HCT116 (cell line): ENCODE measurements at regions not wholly inside any gene's neighbourhood (a gene's known extent, or its start where the extent isn't known, plus 50 kb on each side); places are given as distances from the start of the nearest gene placed in this dataset.

Source experiments
- CTCF ChIP-seq, 3 experiments: fragments of 200-600 bp in 1 of 3; sonication (generic) in 1 of 3; IDR thresholded peaks in 2 of 3; conservative IDR thresholded peaks in 1 of 3; 2 replicates each; pipeline ENCODE4 v1.5.1; 2012 to 2017; ENCODE audit warnings: low read depth in 2 of 3, low read length in 2 of 3, antibody characterized with exemption in 1 of 3, borderline replicate concordance in 1 of 3, control low read depth in 1 of 3, mild to moderate bottlenecking in 1 of 3, mixed read lengths in 1 of 3, mixed run types in 1 of 3, moderate library complexity in 1 of 3; ENCODE audit not compliant: insufficient read depth in 1 of 3
- EZH2 ChIP-seq: fragments of 200-600 bp; sonication (generic); IDR thresholded peaks from 2 replicates; pipeline ENCODE4 v1.6.1; 2017; ENCODE audit warnings: antibody characterized with exemption, mixed run types
- EZH2phosphoT487 ChIP-seq: fragments of 200-600 bp; IDR thresholded peaks from 2 replicates; pipeline ENCODE4 v1.6.1; 2018; ENCODE audit warnings: antibody characterized with exemption, borderline replicate concordance
- JUND ChIP-seq: IDR thresholded peaks from 2 replicates; pipeline ENCODE4 v1.6.1; 2012
- POLR2A ChIP-seq: IDR thresholded peaks from 2 replicates; pipeline ENCODE4 v1.7.0; 2011; ENCODE audit warnings: borderline replicate concordance; ENCODE audit not compliant: insufficient read depth, insufficient read length; ENCODE audit errors: extremely low read depth
- POLR2AphosphoS5 ChIP-seq: IDR thresholded peaks from 2 replicates; pipeline ENCODE4 v1.6.1; 2011; ENCODE audit warnings: mild to moderate bottlenecking, low read depth, low read length, moderate library complexity
- TCF7L2 ChIP-seq: IDR thresholded peaks from 2 replicates; pipeline ENCODE4 v1.7.0; 2011; ENCODE audit warnings: borderline replicate concordance, inconsistent platforms; ENCODE audit not compliant: insufficient read depth, insufficient read length; ENCODE audit errors: extremely low read depth
- YY1 ChIP-seq: IDR thresholded peaks from 2 replicates; pipeline ENCODE4 v1.6.1; 2011; ENCODE audit warnings: low read length, low read depth, moderate library complexity, mild to moderate bottlenecking; ENCODE audit not compliant: insufficient replicate concordance; ENCODE audit errors: extremely low read depth
- ZFX ChIP-seq: fragments of 450-650 bp; IDR thresholded peaks from 2 replicates; pipeline ENCODE4 v1.6.1; 2017
- ZNF274 ChIP-seq: fragments of 200-500 bp; sonication (Bioruptor generic); IDR thresholded peaks from 2 replicates; pipeline ENCODE4 v1.6.1; 2014; ENCODE audit warnings: mild to moderate bottlenecking, low read depth, low read length, inconsistent platforms
- TF ChIP-seq, protein P1 (sequence below): IDR thresholded peaks from 2 replicates; pipeline ENCODE4 v1.6.1; 2012; ENCODE audit warnings: low read depth
- TF ChIP-seq, protein P2 (sequence below): IDR thresholded peaks from 2 replicates; pipeline ENCODE4 v1.6.1; 2011; ENCODE audit warnings: mild to moderate bottlenecking, low read length, moderate library complexity; ENCODE audit not compliant: insufficient replicate concordance; ENCODE audit errors: extremely low read depth

- TF ChIP-seq ZNF274 (no peak), CTCF (IDR thresholded peaks at IDR 0.05 in 2 of 3, conservative IDR thresholded peaks at IDR 0.05 in 1 of 3; ENCODE audit: borderline replicate concordance in 1 of 3, insufficient read depth in 1 of 3, low read depth in 2 of 3, low read length in 2 of 3) (no peak), POLR2AphosphoS5 (no peak), POLR2A (no peak), YY1 (no peak), EZH2 (no peak), JUND (no peak), TCF7L2 (no peak), ZFX (no peak), EZH2phosphoT487 (no peak)
- TF ChIP-seq, protein P1, sequence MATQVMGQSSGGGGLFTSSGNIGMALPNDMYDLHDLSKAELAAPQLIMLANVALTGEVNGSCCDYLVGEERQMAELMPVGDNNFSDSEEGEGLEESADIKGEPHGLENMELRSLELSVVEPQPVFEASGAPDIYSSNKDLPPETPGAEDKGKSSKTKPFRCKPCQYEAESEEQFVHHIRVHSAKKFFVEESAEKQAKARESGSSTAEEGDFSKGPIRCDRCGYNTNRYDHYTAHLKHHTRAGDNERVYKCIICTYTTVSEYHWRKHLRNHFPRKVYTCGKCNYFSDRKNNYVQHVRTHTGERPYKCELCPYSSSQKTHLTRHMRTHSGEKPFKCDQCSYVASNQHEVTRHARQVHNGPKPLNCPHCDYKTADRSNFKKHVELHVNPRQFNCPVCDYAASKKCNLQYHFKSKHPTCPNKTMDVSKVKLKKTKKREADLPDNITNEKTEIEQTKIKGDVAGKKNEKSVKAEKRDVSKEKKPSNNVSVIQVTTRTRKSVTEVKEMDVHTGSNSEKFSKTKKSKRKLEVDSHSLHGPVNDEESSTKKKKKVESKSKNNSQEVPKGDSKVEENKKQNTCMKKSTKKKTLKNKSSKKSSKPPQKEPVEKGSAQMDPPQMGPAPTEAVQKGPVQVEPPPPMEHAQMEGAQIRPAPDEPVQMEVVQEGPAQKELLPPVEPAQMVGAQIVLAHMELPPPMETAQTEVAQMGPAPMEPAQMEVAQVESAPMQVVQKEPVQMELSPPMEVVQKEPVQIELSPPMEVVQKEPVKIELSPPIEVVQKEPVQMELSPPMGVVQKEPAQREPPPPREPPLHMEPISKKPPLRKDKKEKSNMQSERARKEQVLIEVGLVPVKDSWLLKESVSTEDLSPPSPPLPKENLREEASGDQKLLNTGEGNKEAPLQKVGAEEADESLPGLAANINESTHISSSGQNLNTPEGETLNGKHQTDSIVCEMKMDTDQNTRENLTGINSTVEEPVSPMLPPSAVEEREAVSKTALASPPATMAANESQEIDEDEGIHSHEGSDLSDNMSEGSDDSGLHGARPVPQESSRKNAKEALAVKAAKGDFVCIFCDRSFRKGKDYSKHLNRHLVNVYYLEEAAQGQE, result no peak
- TF ChIP-seq, protein P2, sequence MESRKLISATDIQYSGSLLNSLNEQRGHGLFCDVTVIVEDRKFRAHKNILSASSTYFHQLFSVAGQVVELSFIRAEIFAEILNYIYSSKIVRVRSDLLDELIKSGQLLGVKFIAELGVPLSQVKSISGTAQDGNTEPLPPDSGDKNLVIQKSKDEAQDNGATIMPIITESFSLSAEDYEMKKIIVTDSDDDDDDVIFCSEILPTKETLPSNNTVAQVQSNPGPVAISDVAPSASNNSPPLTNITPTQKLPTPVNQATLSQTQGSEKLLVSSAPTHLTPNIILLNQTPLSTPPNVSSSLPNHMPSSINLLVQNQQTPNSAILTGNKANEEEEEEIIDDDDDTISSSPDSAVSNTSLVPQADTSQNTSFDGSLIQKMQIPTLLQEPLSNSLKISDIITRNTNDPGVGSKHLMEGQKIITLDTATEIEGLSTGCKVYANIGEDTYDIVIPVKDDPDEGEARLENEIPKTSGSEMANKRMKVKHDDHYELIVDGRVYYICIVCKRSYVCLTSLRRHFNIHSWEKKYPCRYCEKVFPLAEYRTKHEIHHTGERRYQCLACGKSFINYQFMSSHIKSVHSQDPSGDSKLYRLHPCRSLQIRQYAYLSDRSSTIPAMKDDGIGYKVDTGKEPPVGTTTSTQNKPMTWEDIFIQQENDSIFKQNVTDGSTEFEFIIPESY, result no peak
Measured at GRCh38 chr5:93831449-93831848, 90.0 kb upstream of the POU5F2 start.
